HG03039 (cell line): ENCODE measurements at regions not wholly inside any gene's neighbourhood (a gene's known extent, or its start where the extent isn't known, plus 50 kb on each side); places are given as distances from the start of the nearest gene placed in this dataset.

Source experiments
- ATAC-seq: cut with Tn5 transposase; IDR thresholded peaks from one replicate; pipeline ENCODE4 v1.9.1; 2021; ENCODE audit warnings: mild to moderate bottlenecking, moderate library complexity; ENCODE audit not compliant: unreplicated experiment

DNA sequence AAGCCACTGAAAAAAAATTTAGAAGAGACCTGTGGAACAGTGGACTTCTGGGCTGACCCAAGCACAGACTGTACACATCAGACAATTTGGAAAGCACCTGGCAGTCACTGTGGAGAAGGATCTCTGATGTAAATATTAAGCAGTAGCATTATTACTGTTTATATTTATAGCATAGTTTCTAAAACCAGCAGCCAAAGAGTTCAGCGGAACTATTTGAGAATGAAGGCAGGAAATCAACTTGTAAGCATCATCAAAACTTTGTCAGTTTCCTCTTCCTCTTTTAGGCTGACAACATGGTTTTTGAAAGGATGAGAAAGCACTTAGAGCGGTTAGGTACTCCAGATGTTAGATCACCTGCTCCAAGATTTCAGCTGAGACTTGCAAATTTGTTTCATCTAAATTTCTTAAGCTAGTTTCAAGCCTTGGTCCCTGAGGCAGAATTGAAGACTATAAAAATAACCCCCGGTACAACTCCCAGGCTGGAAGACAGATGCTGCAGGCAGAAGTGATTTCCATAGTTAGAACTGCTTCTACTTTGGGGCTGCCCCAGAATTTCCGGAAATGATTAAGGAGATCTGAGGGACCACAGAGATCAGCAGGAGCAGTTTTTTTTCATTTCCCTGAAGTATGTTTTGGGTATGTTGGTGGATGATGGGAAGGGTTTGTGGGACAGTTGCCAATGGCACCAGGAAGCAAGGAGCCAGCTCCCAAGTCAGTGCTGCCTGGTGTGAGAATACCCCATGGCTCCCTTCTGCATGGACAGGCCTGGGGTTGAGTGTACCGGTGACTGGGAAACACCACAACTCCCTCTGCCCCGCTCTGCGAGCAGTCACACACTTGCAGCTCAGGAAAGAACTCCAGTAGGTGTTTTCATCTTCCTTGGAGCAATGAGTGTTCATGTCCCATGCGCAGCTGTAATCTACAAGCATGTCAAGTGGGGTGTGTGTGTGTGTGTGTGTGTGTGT lies 354.5 kb downstream of the NUAK1 start:
- peak; percentile 41 for ATAC-seq

- ATAC-seq = no peak
These were observed 345.3 kb downstream of the NUAK1 start for GRCh38 chr12:105793421-105793820.

GRCh38 chr12:105798256-105798845 lies 340.4 kb downstream of the NUAK1 start:
- ATAC-seq = no peak

DNA sequence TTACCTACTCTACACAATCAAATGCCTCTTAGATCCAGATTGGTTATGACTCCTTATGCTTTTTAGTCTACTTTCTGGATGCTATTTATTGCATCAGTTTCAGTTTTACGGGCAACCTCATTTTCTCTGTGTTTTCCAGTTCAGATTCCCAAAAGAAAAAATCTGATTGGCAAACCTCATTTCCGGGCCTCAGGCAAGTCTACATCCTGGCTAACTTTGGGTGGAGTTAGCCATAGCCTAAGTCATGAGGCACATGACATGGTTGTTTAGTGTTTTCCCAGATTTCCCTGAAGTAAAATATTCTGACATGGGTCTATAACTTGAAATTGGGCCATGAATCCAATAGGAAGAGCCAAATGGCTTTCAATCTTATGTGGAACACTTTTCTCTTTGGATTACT lies 339.7 kb downstream of the NUAK1 start:
- ATAC-seq = no peak

GRCh38 chr12:105801351-105801750 lies 337.4 kb downstream of the NUAK1 start:
- no peak for ATAC-seq

GRCh38 chr12:105803292-105803691 lies 335.5 kb downstream of the NUAK1 start:
- ATAC-seq = no peak

DNA sequence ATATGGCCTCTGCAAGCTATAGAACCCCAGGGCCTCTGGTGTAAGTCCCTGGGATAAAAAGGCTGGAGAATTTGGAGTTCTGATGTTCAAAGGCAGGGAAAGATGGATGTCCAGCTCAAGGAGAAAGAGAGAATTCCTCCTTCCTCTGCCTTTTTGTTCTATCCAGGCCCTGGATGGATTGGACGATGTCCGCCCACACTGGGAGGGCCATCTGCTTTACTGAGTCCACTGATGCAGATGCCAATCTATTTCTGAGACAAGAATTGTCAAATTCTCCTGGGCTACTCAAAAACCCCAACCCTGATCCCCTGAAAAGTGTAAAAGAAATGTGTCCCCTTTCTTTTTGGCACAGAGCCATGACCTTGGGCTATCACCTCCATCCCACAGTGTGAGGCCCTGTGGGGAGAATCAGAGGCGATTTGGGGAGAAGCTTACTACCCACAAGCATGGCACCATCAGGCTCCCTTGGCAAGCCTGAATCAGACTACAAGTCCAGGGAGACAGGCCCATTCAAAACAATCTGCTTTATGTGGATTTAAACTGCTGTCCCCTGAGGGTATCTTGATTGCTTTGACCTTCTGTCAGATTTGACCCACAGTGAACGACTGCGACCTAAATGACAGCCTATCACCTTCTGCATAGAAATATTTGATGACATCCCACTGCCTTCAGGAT lies 334.0 kb downstream of the NUAK1 start:
- no peak for ATAC-seq

GRCh38 chr12:105805730-105806399 lies 332.9 kb downstream of the NUAK1 start:
- ATAC-seq = no peak

GRCh38 chr12:105806400-105806770 lies 332.4 kb downstream of the NUAK1 start:
- ATAC-seq = no peak

DNA sequence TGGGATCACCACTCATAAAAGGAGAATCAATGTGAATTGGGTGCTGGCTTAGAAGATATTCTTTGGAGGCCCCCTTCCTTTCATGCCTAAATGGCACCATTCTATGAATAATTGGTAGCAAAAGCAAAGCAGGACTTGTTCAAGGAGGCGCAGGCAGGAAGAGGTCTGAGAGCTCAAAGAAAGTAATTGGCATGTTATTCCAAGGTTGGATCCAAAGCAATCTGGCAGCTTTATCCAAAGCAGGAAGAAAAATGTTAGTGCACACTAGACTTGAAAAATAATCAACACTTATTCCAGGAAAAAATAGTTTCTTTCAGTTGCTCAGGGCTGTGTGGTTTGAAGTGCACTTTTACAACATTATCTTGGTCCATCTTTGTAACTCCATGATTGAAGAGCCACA lies 326.4 kb downstream of the NUAK1 start:
- ATAC-seq = no peak

- no peak for ATAC-seq
These were observed 325.6 kb downstream of the NUAK1 start for GRCh38 chr12:105813201-105813600.

DNA sequence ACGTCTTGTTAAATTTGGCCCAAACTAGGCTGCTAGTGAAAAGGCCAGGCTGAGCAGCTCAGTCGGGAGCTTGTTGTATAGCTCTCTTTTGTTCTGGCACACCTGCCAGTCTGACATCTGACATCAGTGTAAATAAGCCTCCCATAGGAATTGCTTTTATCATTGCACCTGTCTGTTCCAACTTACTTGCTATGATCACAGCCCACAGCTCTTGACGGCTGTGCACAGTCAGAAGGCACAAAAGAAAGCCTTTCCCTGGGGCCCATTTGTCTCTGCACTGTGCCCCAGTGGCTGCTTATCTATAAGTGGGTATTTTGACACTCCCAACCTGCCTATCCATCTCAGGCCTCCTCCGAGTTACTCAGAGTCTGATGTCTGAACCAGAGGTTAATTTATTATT lies 324.5 kb downstream of the NUAK1 start:
- ATAC-seq = no peak

DNA sequence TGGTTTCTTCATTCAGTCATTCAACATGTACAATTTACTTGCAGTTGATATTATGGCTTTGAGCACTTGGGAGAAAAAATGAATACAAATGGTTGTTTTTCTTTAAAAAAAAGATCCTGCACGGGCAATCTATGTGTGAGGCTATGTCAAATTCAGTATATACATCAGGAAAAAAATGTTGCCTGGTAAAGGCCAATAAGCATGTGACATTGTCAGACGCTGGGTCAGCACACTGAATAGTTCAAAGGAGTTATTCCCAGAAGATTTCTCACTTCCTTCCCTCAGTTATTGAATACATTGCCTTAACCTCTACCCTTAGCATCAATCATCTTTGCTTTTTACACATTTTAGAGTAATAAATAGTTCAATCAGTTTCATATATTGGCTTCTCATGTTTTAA lies 319.2 kb downstream of the NUAK1 start:
- ATAC-seq = no peak

- ATAC-seq = no peak
These were observed 318.2 kb downstream of the NUAK1 start for GRCh38 chr12:105820429-105821125.

DNA sequence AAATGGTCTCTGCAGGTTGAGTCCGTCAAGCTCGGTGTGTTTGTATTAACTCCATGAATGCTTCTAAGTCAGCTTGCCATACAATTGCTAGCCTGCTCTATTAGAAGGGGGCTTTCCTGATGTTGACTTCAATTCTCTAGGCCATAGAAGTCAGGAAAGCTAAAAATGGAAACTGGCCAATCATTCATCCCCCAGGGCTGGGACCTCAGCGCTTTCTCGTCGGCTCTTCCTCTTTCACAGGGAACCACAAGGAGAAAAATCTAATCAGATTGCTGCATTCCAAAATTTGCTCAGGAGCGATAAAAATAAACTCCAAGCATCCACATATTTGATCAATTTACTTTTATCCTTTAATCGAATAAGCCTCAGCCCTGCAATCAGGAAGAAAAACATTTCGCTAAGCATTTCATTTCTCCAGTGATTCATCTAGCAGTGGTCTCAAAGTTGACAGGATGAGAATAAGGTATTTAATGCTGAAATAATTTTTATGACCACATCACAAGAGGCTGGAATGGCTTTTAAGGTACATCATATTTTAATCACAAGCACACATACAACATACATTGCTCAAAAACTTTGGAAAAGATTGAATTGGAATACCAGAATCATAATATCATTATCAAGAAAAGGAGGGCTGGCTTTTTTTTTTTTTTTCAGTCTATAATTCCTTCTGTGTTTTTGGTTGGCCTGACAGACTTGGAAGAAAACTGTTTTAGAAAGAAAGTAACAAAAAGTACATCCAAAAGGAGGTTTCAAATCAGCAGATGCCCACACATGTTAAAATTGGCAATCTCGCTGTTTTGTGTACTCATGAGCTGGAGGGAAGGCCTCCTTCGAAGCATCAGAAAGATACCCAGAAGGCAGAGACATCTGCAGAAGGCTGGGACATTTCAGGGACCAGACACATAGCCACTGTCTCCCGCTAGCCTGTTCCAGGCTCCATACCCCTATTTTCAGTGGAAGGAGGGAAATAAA lies 316.3 kb downstream of the NUAK1 start:
- ATAC-seq = no peak

- no peak for ATAC-seq
These were observed 314.9 kb downstream of the NUAK1 start for GRCh38 chr12:105823810-105824209.

GRCh38 chr12:105825141-105825540 lies 313.6 kb downstream of the NUAK1 start:
- ATAC-seq = no peak

DNA sequence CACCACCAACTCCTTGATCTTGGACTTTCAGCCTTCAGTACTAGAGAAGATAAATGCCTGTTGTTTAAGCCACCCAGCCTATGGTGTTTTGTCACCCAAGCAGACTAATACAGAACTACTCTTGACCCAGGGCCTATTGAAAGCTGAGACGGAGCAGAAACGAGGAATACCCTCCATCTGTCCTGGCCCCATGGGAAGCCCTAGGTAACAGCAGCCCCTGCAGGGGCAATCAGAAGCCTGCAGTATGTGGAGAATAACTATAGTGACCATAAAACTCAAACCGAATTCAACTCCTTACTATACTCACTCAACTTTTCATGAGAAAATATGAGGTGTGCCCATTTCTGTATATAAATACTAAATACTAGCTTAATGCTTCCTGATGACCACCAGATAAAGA lies 307.4 kb downstream of the NUAK1 start:
- no peak for ATAC-seq

DNA sequence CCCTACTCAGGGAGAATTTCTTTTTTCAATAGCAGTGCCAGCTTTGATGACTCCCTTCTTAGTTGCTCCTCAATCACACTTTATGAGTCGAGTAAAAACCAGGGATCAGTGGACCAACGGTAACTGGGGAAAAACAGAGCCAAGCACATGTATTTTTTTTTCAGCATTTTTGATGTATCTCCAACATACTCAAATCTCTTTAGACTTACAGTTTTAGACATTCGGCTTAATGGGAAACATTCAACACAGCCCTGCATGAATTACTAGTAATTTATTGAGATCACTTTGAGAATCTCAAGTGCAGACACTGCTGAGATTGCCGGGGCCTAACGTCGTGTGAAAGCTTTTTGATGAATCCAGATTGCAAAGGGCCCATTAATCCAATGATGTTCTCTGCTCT lies 306.7 kb downstream of the NUAK1 start:
- ATAC-seq = no peak

- no peak for ATAC-seq
These were observed 305.9 kb downstream of the NUAK1 start for GRCh38 chr12:105832806-105833205.
